22Rv1 (cell line): ENCODE measurements at regions not wholly inside any gene's neighbourhood (a gene's known extent, or its start where the extent isn't known, plus 50 kb on each side); places are given as distances from the start of the nearest gene placed in this dataset.
"Not testable (repeated sequence)": the region's sequence is repeated elsewhere in the genome, so short reads cannot be mapped to it uniquely, and the experiment has no call there.

Experiments
- ZFX ChIP-seq: fragments of 450-650 bp; IDR thresholded peaks from 2 replicates; pipeline ENCODE4 v1.6.1; 2017; ENCODE audit warnings: antibody characterized with exemption, borderline replicate concordance
- TF ChIP-seq, protein P1 (sequence below): fragments of 450-650 bp; IDR thresholded peaks from 2 replicates; pipeline ENCODE4 v1.5.1; 2017; ENCODE audit warnings: mild to moderate bottlenecking

DNA sequence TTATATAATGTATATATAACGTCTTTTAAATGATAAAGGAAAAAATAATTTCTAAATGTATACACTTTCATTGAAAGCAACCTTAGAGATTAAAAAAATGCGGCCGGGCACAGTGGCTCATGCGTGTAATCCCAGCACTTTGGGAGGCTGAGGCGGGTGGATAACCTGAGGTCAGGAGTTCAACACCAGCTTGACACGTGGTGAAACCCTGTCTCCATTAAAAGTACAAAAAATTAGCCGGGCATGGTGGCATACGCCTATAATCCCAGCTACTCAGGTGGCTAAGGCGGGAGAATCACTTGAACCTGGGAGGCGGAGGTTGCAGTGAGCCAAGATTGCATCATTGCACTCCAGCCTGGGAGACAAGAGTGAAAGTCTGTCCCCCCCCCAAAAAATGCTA is 303.7 kb upstream of the ZC3H15 start:
- TF ChIP-seq, protein P1, sequence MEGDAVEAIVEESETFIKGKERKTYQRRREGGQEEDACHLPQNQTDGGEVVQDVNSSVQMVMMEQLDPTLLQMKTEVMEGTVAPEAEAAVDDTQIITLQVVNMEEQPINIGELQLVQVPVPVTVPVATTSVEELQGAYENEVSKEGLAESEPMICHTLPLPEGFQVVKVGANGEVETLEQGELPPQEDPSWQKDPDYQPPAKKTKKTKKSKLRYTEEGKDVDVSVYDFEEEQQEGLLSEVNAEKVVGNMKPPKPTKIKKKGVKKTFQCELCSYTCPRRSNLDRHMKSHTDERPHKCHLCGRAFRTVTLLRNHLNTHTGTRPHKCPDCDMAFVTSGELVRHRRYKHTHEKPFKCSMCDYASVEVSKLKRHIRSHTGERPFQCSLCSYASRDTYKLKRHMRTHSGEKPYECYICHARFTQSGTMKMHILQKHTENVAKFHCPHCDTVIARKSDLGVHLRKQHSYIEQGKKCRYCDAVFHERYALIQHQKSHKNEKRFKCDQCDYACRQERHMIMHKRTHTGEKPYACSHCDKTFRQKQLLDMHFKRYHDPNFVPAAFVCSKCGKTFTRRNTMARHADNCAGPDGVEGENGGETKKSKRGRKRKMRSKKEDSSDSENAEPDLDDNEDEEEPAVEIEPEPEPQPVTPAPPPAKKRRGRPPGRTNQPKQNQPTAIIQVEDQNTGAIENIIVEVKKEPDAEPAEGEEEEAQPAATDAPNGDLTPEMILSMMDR, result not testable (repeated sequence)
- TF ChIP-seq ZFX, result not testable (repeated sequence)
